ENCODE measurements at regions not wholly inside any gene's neighbourhood (a gene's known extent, or its start where the extent isn't known, plus 50 kb on each side); places are given as distances from the start of the nearest gene placed in this dataset.

DNA sequence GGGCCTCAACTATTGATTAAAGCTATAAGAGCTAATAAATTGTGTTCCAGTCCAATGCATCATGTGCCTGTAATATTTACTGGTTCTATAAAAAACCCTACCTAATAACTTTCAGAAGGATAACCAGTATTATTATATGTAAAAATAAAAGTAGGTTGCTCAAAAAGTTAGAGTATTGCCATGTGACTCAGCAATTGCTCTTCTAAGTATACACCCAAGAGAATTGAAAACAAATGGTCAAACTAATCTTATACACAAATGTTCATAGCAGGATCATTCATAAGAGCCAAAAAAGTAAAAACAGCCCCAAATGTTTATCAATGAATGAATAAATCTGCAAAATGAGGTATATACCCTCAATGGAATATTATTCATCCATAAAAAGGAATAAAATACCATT is 89.5 kb upstream of the TES start (continued):
- TF ChIP-seq E2F6 (IDR thresholded peaks at IDR 0.05; ENCODE audit: borderline replicate concordance, low read depth) (no peak), NPAS2 (CRISPR knock-in tag; IDR thresholded peaks at IDR 0.05; ENCODE audit: borderline replicate concordance) (no peak), NFE2L2 (conservative IDR thresholded peaks at IDR 0.05; ENCODE audit: low read length) (no peak)

GRCh38 chr7:116122972-116123595 is 87.3 kb upstream of the TES start:
- H3K4me1 ChIP-seq: no peaks in the 10 kb centered on the region
- ATAC-seq: peak; percentile 47 to 60; a peak in 2 of 6 replicates
- CTCF ChIA-PET: interaction anchor here (0.6 to 2.1 kb wide), 5 partner anchors 9 to 86 kb away, joined by 3 to 12 read pairs (median 3); no protein-coding TSS in a partner anchor
- WGBS (ENCODE audit: missing lambda C conversion rate): 28% methylated on average over 3 of the region's 3 CpGs
- TF ChIP-seq RAD21 (conservative IDR thresholded peaks at IDR 0.05 in 1 of 2, IDR thresholded peaks at IDR 0.05 in 1 of 2) (peak; percentile 71 to 77), ZC3H11A (IDR thresholded peaks at IDR 0.05) (no peak), SMC3 (IDR thresholded peaks at IDR 0.05) (peak; percentile 63), CTCF (IDR thresholded peaks at IDR 0.05) (peak; percentile 74), MAFK (IDR thresholded peaks at IDR 0.05; ENCODE audit: partially characterized antibody) (peak; percentile 81)
- peaks cover 8% of the 10 kb centered on the region for H3K9me3 ChIP-seq
- no peak overlapping the region for H3K4me3 ChIP-seq
- no peak overlapping the region for H3K4me2 ChIP-seq
- POLR2A ChIA-PET: no interaction called here
- no peak overlapping the region for H3K27ac ChIP-seq
- peak; percentile 5 to 66 for DNase-seq (ENCODE audit: low read depth in 1 of 2, low spot score in 1 of 2)
- peak; percentile 79 for FAIRE-seq

DNA sequence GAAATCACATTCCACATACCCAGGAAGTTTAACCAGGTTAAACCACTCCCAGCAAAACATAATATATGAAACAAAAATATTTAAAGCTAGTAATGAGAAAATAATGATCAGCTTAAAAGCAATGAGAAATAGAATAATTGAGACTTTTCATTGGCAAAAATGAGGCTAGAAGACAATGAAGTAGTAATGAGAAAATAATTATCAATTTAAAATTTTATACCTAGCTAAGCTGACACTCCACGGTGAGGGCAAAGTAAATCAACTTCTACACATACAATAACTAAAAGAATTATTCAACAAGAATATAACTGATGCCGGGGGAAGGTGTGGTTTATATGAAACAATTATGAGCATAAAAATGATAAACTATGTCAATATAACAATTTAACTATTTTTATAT is 82.2 kb upstream of the TES start:
- TF ChIP-seq ZC3H11A (IDR thresholded peaks at IDR 0.05) (no peak), PBX3 (IDR thresholded peaks at IDR 0.05) (no peak), FOSB (CRISPR knock-in tag; IDR thresholded peaks at IDR 0.05) (no peak)
- POLR2A ChIA-PET: no interaction called here
- H3K4me1 ChIP-seq: no peaks in the 10 kb centered on the region
- H3K4me3 ChIP-seq: no peak overlapping the region
- H3K9me3 ChIP-seq: peaks cover 14% of the 10 kb centered on the region
- 47% methylated on average over 2 of the region's 2 CpGs for WGBS (ENCODE audit: missing lambda C conversion rate)
- no peak overlapping the region for H3K27ac ChIP-seq
- no peak for DNase-seq (ENCODE audit: low read depth in 1 of 2, low spot score in 1 of 2)
- no peak for ATAC-seq
- no peak overlapping the region for H3K4me2 ChIP-seq
- CTCF ChIA-PET: no interaction called here
- no peak for FAIRE-seq

DNA sequence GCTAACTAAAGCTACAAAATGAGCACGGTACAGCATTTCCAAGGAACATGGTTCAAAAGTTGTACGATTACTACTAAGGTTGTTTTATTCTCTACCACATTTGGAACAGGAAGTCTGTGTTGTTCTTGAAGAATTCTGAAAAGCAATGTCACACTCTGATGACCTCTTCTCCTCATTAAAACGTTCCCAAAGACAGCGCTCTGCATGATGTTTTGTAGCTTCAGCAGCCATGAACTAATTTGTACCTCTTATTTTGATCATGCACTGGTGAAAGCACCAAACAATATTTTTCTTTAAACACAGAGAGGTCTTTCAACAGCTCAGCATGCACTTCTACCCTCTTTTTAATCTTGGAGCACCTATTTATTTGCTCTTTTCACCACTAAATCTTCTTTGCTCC is 75.0 kb upstream of the TES start:
- Histone ChIP-seq H3K9me3 (no peaks in the 10 kb centered on the region), H3K4me2 (no peak overlapping the region), H3K27ac (no peak overlapping the region), H3K4me1 (peaks cover 5% of the 10 kb centered on the region; the same call in 1 of the 3 replicates), H3K4me3 (no peak overlapping the region)
- WGBS (ENCODE audit: missing lambda C conversion rate): 69% methylated on average over 4 of the region's 4 CpGs
- POLR2A ChIA-PET: no interaction called here
- DNase-seq (ENCODE audit: low read depth in 1 of 2, low spot score in 1 of 2): no peak
- no peak for FAIRE-seq
- CTCF ChIA-PET: interaction anchor here (2.0 kb wide), 1 partner anchor 10 kb away, joined by 6 read pairs; no protein-coding TSS in a partner anchor
- ATAC-seq: no peak
- TF ChIP-seq TFCP2L1 (CRISPR knock-in tag; IDR thresholded peaks at IDR 0.05) (no peak), NPAS2 (CRISPR knock-in tag; IDR thresholded peaks at IDR 0.05; ENCODE audit: borderline replicate concordance) (no peak), NR3C1 (IDR thresholded peaks at IDR 0.05) (no peak), NFE2L2 (conservative IDR thresholded peaks at IDR 0.05; ENCODE audit: low read length) (no peak), EHF (CRISPR knock-in tag; IDR thresholded peaks at IDR 0.05) (no peak), HEYL (CRISPR knock-in tag; IDR thresholded peaks at IDR 0.05) (no peak), ZSCAN20 (CRISPR knock-in tag; IDR thresholded peaks at IDR 0.05) (no peak), ZC3H11A (IDR thresholded peaks at IDR 0.05) (no peak), ESRRA (IDR thresholded peaks at IDR 0.05; ENCODE audit: borderline replicate concordance, low read length) (no peak), HOXB13 (CRISPR knock-in tag; IDR thresholded peaks at IDR 0.05; ENCODE audit: low read depth) (no peak), HOXA7 (CRISPR knock-in tag; IDR thresholded peaks at IDR 0.05) (no peak), SREBF2 (IDR thresholded peaks at IDR 0.05) (no peak), KDM5A (IDR thresholded peaks at IDR 0.05) (no peak), GATA3 (IDR thresholded peaks at IDR 0.05; ENCODE audit: borderline replicate concordance) (no peak), FOXS1 (CRISPR knock-in tag; IDR thresholded peaks at IDR 0.05) (no peak), EP300 (IDR thresholded peaks at IDR 0.05) (no peak), E2F6 (IDR thresholded peaks at IDR 0.05; ENCODE audit: borderline replicate concordance, low read depth) (no peak)
- TF ChIP-seq, protein P1, sequence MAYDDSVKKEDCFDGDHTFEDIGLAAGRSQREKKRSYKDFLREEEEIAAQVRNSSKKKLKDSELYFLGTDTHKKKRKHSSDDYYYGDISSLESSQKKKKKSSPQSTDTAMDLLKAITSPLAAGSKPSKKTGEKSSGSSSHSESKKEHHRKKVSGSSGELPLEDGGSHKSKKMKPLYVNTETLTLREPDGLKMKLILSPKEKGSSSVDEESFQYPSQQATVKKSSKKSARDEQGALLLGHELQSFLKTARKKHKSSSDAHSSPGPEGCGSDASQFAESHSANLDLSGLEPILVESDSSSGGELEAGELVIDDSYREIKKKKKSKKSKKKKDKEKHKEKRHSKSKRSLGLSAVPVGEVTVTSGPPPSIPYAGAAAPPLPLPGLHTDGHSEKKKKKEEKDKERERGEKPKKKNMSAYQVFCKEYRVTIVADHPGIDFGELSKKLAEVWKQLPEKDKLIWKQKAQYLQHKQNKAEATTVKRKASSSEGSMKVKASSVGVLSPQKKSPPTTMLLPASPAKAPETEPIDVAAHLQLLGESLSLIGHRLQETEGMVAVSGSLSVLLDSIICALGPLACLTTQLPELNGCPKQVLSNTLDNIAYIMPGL (CRISPR knock-in tag; IDR thresholded peaks at IDR 0.05; ENCODE audit: borderline replicate concordance): no peak
- TF ChIP-seq, protein P2, sequence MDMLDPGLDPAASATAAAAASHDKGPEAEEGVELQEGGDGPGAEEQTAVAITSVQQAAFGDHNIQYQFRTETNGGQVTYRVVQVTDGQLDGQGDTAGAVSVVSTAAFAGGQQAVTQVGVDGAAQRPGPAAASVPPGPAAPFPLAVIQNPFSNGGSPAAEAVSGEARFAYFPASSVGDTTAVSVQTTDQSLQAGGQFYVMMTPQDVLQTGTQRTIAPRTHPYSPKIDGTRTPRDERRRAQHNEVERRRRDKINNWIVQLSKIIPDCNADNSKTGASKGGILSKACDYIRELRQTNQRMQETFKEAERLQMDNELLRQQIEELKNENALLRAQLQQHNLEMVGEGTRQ (IDR thresholded peaks at IDR 0.05): no peak
